Cerebellar cortex (tissue), 1 donor: ENCODE measurements at regions not wholly inside any gene's neighbourhood (a gene's known extent, or its start where the extent isn't known, plus 50 kb on each side); places are given as distances from the start of the nearest gene placed in this dataset.

ENCODE experiments used
- DNase-seq: peaks from one replicate; pipeline ENCODE4 v3.0.0-alpha.2; 2015; ENCODE audit warnings: low spot score

DNA sequence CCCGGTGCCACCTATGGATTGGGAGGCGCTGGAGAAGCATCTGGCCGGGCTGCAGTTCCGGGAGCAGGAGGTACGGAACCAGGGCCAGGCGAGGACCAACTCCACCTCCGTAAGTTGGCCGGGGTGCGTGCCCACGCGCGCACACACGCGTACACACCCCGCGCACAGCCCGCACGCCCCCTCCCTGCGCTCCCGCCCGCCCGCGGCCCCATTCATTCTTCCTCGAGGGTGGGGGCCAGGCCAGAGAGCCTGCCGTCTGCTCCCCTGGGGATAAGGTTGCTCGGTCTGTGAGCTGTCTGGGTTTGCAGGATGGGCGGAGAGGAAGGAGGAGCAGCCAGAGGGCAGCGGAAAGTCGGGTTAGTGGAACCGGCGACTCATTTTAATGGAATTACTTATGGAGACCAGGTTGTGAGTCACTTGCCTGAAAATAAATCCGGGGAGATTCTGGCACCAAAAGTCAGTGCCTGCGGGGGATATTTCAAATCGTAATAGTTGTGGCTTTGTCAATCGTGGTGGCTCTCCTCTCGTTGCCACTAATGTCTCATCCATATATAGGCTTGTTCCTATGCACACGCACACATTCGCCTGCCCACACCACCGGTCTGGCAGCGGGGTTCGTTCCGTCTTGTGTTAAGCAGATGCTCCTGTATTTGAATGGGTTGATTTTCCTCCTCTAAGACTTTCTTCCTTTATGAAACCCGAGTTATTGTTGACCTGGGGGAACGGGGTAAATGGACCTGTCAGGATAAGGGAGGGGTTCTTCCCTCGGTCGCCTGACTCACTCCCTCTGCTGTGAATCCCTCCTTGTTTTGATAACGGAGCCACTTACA, 223.4 kb upstream of the IL12A start:
- peak; percentile 65 for DNase-seq

DNA sequence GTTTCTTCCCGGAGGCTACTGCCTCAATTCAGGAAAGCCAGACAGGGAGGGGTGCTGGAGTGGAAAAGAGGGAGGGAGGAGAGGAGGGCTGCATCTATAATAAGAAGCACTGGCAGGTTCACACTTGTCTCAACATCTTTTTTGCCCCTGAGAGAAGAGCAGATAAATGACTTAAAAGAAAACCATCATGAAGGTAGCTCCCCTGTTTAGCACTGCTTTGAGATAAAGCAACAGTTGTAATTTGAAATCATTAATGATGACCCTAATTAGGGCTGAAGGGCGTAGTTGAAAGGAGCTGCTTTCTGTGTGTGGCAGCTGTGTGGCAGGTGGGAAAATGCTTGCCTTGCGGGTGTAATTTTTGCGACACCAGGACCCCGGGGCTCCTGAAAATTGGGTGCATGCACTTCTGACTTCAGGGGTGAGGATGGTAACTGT, 222.8 kb upstream of the IL12A start:
- DNase-seq: peak; percentile 70

DNA sequence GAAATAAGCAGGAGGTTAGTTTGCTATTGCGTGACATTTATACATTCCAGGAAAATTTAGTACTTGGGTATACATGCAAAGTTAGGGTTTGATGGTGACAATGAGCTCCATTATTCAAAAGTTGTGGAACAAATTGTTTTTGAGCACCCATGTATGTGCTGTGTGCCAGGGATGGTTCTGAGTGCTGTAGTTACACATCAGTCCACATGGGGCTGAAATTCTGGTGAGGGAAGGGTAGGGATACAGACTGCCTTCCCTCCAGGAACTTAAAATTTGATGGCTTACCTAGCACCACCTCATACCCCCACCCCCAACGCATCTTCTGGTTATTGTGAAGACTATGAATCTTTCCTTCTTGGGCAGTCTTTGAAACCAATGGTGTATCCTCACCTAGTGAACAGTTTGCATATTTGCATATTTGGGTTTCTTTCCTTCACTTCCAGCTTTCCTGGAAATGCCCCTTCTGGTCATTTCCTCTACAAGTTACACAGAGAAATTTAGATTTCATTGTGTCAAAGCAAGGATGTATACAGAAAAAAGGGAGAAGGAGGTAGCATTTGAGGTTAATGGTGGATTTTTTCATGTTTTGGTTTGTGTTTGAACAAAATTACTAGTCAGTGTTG, 222.0 kb upstream of the IL12A start:
- DNase-seq: peak; percentile 52

DNA sequence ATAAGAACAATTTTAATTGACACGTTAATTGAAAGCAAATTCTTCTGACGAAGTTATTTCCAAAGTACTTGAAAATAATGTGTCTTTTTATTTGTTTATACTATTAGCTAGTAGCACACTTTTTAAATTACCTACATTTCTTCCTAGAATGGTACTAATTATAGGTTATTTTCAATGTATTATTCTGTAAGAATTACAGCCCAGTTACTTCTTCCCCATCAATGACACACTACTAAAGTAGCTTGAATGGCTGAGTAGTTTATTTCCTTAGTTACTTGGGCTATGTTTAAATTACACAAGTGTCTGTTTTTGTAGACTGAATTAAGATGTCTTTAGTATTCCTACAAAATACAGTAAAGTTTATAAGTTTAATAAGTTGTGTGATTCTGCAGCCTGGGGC, 217.6 kb upstream of the IL12A start:
- no peak for DNase-seq

DNA sequence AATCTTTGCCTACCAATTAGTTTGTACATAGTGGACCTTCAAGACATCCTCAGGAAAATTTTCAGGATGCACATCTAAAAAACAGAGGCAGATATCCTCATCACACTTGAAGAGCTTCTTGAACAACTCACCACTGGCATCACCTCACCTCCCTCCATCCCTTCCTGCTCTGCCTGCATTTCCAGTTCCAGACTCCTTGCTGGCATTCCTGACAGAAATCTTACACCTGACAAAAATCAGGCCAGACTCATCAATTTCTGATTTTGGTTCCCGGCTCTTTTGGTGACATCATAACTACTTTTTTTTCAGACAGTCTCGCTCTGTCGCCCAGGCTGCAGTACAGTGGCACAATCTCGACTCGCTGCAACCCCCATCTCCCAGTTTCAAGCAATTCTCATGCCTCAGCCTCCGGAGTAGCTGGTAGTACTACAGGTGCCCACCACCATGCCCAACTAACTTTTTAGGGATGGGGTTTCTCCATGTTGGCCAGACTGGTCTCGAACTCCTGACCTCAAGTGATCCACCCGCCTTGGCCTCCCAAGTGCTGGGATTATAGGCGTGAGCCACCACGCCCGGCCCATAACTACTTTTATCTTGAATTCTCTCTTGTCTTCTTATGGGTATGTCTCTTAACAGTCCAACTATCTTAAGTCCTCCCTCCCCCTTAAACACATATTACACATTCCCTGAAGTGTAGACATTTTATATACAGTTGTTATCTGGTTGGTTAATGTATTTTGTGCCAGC, 216.6 kb upstream of the IL12A start:
- DNase-seq: no peak

DNA sequence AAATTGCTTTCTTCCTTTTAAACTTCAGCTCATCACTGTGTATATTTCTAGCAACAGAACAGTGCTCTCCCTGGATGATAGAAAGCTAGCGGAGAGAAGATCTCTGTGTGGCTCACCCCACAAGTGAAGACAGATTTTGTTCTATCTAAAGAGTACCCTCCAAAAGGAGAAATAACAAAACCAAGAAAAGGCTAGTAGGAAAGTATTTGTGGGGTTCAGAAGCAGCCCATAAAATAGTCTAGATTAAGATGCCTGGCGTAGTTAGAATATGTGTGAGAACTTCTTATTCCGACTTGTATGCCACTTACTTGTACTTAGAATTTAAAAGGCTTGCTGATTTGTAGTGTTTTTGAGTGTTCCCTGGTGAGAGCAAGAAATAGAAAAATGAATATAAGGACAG, 214.9 kb upstream of the IL12A start:
- no peak for DNase-seq

DNA sequence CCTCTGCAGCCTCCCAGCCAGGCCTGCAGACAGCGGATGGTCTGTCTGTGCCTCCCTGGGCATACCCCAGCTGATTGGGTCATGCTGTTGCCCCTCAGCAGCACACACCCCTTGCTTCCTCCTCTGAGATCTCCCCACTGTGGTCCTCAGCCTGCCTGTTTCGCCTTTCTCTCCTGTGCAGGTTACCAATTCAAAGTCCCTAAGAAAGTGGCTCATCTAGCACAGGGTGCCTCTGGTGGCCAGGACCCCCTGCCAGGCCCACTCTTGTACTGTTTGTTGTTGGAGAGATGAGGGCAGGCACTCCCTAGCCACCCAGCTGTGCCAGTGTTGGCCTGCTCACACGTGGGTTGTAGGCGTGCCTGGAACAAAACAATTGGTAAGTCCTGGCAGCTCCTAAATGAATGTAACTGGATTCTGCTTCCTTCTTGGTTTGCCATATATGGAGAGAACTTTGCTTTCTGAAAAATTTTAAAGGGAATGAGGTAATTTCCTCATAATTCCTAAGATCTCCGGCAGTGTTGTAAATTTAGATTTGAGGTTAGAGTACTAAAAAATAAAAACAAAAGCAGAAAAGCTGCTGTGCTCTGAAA, 213.2 kb upstream of the IL12A start:
- no peak for DNase-seq

DNA sequence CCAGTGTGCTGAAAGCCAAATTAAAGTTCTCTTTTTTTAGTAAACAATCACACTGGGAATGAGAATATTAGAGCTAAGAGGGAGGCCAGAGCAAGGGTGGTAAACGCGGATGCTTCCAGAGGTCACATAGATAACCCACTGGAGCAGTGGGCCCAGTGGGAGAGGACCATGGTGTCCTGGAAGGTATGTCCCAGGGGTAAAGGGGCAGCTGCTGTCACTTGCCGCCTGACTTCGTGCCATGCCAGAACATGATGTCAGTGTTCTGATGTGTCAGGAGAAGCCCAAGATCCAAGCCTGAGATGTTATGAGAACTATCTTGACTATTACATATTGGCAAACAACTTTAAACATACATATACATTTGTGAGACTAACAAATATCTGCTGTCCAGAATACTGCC, 211.9 kb upstream of the IL12A start:
- no peak for DNase-seq

DNA sequence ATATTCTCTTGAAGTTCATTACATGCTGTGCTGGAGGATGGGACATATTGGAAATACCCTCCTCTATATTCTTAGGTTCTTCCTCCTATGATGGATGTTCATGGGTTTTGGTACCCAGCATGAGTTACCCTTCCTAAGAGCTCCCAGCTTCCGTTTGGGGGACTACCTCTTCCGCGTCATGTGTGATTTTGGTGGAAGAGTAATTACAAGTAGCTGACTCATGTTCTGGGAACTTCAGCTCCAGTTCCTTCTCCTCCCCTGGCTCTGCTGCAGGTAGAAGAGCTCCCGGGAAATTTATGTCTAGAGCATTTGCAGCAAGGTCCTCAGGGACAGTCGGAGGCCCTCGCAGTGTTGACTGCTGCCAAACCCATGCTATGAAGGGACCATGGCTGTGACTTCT, 208.8 kb upstream of the IL12A start:
- no peak for DNase-seq

DNA sequence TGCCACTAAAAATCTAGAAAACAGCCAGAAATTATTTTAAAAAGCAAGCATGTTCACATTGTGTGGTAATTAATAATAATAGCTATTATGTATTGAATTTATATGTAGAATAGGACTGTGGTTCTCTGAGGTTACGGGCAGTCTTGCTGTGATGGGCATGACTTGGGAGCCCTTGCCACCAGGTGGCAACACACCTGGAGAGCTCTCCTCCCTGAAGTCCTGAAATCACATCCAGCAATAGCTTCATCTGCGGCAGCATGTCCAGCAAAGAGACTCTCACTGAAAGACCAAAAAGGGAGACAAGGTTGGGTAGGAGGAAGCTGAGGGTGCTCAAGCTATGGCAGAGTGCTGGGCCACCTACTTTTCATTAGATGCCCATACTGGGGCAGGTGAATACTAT, 206.8 kb upstream of the IL12A start:
- DNase-seq: no peak

DNA sequence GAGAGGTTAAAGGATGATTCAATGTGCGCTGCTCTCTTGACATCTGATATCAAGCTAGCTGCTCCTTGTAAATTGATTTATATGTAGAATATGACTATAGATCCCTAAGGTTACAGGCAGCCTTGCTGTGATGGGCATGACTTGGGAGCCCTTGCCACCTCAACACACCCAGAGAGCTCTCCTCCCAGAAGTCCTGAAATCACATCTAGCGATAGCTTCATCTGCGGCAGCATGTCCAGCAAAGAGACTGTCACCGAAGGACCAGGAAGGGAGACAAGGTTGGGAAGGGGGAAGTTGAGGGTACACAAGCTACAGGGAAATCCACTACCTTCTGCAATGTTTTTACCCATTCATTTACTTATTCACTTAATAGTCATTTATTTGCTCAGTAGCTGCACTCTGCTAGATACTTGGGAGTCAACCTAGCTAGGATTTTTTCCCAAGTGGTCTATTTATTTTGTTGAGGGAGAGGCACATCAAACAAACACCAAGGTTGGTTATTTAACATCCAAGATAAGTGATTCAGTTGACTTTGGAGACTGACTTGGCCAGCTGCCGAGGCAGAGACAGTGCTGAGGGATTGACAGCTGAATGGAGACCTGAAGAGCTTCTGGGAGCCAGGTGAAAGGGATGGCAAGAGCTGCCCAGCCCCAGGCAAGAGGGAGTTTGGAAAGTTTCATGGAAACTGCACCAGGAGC, 205.8 kb upstream of the IL12A start:
- DNase-seq: no peak

DNA sequence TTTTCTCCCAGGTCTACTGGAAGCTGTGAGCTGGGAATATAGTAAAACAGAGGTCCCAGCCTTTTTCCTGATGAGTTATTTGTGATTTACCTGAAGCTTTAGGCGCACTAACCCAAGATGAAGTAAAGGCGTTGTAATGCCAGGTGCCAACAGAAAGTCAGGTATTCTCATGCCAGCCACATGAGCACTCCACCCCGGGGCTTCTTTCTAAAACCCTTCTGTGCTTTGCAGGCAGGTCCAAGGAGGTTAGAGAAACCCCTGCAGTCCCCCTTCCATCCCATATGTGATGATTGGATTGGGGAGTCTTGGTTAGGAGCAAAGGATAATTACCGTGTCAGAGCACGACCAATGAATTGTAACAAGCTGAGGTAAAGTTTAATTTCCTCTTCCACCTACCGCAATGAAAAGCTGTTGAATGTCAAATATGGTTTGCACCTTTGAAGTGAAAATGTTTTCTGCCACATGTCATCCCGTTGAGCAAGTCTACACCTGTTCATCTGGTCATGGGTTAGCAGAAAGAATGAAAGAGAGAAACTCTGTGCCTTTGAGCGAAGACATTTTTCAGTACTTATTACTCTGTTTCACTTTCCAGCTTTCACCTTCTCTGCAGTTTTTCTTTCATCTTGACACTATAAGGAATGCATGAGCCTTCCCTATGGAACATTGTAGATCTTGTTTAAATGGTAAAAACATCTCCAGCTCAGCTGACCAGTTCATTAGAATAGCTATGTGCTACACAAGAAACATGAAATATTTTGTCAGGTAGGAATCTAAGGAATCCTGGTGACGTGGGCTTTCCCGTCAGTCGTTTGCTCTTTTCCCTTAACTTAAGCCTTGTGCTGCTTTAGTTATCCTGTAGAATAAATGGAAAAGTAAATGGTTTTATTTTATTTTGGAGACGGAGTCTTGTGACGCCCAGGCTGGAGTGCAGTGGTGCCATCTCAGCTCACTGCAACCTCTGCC, 204.6 kb upstream of the IL12A start:
- no peak for DNase-seq

DNA sequence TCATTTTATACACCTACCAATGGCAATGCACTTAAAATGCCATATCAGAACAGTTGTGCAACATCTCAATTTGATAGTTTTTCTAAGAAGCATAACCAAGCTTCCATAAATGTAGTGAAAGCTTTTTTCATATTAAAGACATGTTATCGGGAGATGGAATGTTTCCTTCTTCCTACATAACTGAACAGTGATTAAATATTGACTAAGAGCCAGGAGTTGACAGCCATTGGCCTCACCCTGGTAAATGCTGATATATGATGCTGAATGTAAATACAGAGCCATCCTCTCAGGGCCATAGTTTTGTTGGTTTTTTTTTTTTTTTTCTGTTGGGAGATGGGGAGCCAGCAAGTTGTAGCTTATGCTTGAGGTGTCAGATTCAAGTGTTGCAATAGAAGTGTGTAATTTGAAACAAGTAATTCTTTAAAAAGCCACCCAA, 203.3 kb upstream of the IL12A start:
- no peak for DNase-seq

DNA sequence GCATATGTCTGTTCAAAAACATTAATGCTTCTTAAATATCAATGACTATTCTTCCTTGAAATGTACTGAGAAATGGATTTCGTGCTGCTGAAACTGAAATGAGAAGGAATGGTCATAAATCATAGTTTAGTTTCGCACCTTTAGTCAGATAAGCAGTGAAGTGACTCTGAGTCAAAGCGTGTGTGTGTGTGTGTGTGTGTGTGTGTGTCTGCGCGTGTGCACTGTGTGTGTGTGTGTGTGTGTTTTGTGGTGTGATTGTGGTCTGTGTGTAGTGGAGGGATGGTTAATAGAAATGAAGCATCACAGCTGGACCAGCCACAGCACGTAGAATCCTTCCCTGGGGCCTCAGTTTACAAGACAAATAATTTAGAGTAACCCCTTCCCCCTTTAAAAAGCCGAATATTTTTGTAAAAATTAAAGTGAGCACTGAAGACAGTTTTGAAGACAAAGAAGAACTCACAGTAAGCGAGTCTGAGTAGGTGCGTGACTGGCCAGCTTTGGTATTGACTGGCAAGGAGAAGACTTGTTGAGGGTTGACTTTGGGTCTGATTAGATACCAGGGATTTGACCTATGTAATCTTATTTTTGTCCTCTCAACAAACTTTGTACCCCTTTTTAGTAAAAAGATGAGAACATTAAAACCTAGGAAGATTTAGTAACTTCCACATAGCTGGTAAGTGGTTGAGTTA, 202.0 kb upstream of the IL12A start:
- DNase-seq: no peak

DNA sequence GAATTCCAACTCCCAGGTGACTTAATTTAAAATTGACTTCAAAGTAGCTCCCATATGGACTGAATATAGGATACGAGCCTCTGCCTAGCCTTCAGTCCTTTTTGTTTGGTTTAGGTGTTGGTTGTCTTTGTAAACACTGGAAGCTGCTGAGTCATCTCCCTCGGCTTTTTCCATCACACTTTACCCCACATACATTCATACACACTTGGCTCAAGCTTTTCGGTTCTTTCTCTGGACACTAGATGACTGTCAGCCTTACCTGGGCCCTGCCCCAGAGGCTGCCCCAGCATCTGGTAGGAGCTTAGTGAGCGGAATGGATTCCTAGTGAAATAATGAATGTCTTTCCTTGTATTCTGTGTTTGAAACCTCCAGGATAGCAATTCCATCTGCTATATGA, 201.5 kb upstream of the IL12A start:
- DNase-seq: no peak

DNA sequence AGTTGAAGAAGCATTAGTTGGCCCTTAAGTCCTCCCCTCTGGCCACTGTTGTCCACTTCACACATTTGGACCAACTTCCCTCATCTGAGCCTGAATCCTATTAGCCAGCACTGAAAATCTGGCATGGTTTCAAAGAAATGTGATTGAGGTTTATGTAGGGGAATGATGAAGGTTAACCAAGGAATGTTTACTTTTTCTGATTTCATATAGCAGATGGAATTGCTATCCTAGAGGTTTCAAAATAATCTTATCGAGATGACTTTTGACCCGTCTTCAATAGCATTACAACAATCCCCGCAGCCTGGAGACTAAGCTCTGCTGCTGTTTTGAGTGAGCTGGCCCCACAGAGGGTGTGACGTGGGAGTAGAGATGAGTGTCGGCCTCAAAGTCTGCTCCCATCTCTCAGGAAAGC, 200.8 kb upstream of the IL12A start:
- DNase-seq: no peak

DNA sequence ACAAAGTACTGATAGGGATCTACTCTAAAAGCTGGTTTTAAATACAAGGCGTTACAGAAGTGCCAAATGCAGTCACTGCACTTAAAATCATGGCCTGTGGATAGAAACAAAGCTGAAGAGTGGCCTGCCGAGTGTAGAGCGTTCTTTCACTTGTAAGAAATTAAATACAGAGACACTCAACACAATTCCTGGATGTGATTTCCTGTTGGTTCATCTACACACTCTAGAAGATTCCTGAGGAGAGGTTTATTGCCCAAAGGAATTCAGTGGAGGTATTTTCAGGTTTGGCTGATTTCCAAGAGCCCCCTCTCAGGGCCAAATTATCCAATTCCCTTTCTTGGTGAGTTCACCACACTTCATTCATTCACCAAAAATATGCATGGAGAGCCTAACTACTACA, 200.3 kb upstream of the IL12A start:
- no peak for DNase-seq

DNA sequence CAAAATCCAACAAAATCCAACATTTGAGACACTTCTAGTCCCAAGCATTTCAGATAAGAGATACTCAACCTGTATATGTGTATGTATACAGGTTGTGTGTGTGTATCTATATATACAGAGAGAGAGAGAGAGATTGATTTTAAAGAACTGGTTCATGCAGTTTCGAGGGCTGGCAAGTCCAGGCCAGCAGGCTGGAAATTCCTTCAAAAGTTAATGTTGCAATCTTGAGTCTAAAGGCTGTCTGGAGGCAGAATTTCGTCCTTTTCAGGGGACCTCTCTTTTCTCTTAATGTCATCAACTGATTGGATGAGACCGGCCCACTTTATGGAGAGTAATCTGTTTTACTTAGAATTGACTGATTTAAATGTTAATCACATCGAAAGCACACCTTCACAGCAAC, 199.6 kb upstream of the IL12A start:
- no peak for DNase-seq

DNA sequence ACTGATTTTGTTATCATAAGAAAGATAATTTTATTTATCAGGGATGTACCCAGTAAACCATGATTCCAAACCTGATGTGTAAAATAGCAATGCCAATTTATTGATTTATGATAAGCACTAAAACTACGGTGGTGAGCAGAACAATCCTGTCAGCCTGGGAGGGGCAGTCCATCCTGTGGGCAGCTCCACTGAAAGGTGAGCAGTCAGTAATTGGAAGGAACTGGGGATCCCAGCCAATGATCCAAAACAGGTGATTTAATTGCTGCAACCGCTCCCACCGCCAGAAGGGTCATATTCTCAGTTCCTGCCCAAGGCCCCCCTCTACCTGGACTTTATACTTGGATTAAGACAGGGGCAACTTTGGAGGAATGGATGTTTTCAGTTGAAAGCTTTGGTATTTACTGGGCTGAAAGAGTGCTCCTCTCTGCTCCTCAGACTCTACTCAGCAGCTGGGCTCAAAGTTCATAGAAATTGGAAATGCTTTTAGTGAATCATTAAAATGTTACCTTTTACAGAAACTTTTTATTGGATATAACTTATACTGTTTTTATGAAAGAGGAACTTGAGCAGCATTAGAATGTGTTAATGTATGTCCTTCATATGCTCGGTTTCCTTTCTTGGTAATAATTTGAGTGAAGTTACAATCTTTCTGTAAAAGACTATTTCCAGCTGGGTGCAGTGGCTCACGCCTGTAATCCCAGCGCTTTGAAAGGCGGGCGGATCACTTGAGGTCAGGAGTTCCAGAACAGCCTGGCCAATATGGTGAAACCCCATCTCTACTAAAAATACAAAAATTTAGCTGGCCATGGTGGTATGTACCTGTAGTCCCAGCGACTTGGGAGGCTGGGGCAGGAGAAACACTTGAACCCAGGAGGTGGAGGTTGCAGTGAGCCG, 198.6 kb upstream of the IL12A start:
- DNase-seq: no peak
